ENCODE measurements at regions not wholly inside any gene's neighbourhood (a gene's known extent, or its start where the extent isn't known, plus 50 kb on each side); places are given as distances from the start of the nearest gene placed in this dataset.

- no peaks in the 10 kb centered on the region for H3K27me3 ChIP-seq (ENCODE audit: insufficient read depth, poor library complexity, severe bottlenecking)
- DNase-seq (ENCODE audit: low read depth in 1 of 2, low spot score in 1 of 2) = no peak
- no peak for TF ChIP-seq REST (IDR thresholded peaks at IDR 0.05; ENCODE audit: insufficient replicate concordance, low read depth)
- no peak for TF ChIP-seq GABPA (IDR thresholded peaks at IDR 0.05; ENCODE audit: low read depth)
- no peak for TF ChIP-seq SPI1 (IDR thresholded peaks at IDR 0.05; ENCODE audit: borderline replicate concordance, low read depth)
- TF ChIP-seq CTCF (IDR thresholded peaks at IDR 0.05; ENCODE audit: insufficient read depth, low read length) = no peak
- no peak for TF ChIP-seq POLR2AphosphoS5 (IDR thresholded peaks at IDR 0.05; ENCODE audit: low read depth)
- no peak overlapping the region for H3K27ac ChIP-seq (replicated peaks)
- H3K4me3 ChIP-seq (replicated peaks; ENCODE audit: insufficient read depth, low read length) = no peak overlapping the region
Observed at GRCh38 chr14:83711046-83711445, 1818.9 kb upstream of the FLRT2 start.

- H3K4me3 ChIP-seq (replicated peaks; ENCODE audit: insufficient read depth, low read length) = no peak overlapping the region
- no peak overlapping the region for H3K27ac ChIP-seq (replicated peaks)
- no peak for TF ChIP-seq POLR2AphosphoS5 (IDR thresholded peaks at IDR 0.05; ENCODE audit: low read depth)
- TF ChIP-seq GABPA (IDR thresholded peaks at IDR 0.05; ENCODE audit: low read depth) = no peak
- no peak for TF ChIP-seq SPI1 (IDR thresholded peaks at IDR 0.05; ENCODE audit: borderline replicate concordance, low read depth)
- no peak for TF ChIP-seq CTCF (IDR thresholded peaks at IDR 0.05; ENCODE audit: insufficient read depth, low read length)
- no peak for TF ChIP-seq REST (IDR thresholded peaks at IDR 0.05; ENCODE audit: insufficient replicate concordance, low read depth)
- H3K27me3 ChIP-seq (ENCODE audit: insufficient read depth, poor library complexity, severe bottlenecking) = no peaks in the 10 kb centered on the region
- DNase-seq (ENCODE audit: low read depth in 1 of 2, low spot score in 1 of 2) = no peak
Observed at GRCh38 chr14:83712418-83713129, 1817.4 kb upstream of the FLRT2 start.

- no peak for DNase-seq (ENCODE audit: low read depth in 1 of 2, low spot score in 1 of 2)
- no peak for TF ChIP-seq POLR2AphosphoS5 (IDR thresholded peaks at IDR 0.05; ENCODE audit: low read depth)
- no peak for TF ChIP-seq SPI1 (IDR thresholded peaks at IDR 0.05; ENCODE audit: borderline replicate concordance, low read depth)
- TF ChIP-seq CTCF (IDR thresholded peaks at IDR 0.05; ENCODE audit: insufficient read depth, low read length) = no peak
- no peak for TF ChIP-seq REST (IDR thresholded peaks at IDR 0.05; ENCODE audit: insufficient replicate concordance, low read depth)
- no peak for TF ChIP-seq GABPA (IDR thresholded peaks at IDR 0.05; ENCODE audit: low read depth)
Observed at GRCh38 chr14:83713732-83714131, 1816.2 kb upstream of the FLRT2 start.

More at GRCh38 chr14:83713732-83714131, 1816.2 kb upstream of the FLRT2 start:
- Histone ChIP-seq H3K27ac (replicated peaks) (no peak overlapping the region), H3K27me3 (ENCODE audit: insufficient read depth, poor library complexity, severe bottlenecking) (no peaks in the 10 kb centered on the region), H3K4me3 (replicated peaks; ENCODE audit: insufficient read depth, low read length) (no peak overlapping the region)
